ENCODE measurements at regions not wholly inside any gene's neighbourhood (a gene's known extent, or its start where the extent isn't known, plus 50 kb on each side); places are given as distances from the start of the nearest gene placed in this dataset.
"Not testable (repeated sequence)": the region's sequence is repeated elsewhere in the genome, so short reads cannot be mapped to it uniquely, and the experiment has no call there.

- Histone ChIP-seq H3K27me3 (ENCODE audit: control insufficient read depth in 2 of 2, insufficient read depth in 1 of 2, low read length in 1 of 2) (no peaks in the 10 kb centered on the region), H3K9me3 (ENCODE audit: control insufficient read depth in 2 of 2, insufficient read depth in 1 of 2, low read length in 1 of 2) (no peaks in the 10 kb centered on the region), H3K27ac (ENCODE audit: low read depth in 1 of 2, low read length in 1 of 2) (no peak overlapping the region), H3K36me3 (ENCODE audit: control insufficient read depth in 2 of 2, insufficient read depth in 2 of 2, low read length in 1 of 2) (no peaks in the 10 kb centered on the region), H3K4me1 (ENCODE audit: control insufficient read depth in 2 of 2, insufficient read depth in 2 of 2, low read length in 2 of 2) (no peaks in the 10 kb centered on the region), H3K4me3 (ENCODE audit: low read length in 2 of 2) (no peak overlapping the region)
- no peak for DNase-seq (ENCODE audit: low read depth in 6 of 9, low spot score in 9 of 9)
These were observed 1897.6 kb upstream of the FLRT2 start for GRCh38 chr14:83632375-83632774.

- Histone ChIP-seq H3K9me3 (ENCODE audit: control insufficient read depth in 2 of 2, insufficient read depth in 1 of 2, low read length in 1 of 2) (no peaks in the 10 kb centered on the region), H3K27ac (ENCODE audit: low read depth in 1 of 2, low read length in 1 of 2) (no peak overlapping the region), H3K4me1 (ENCODE audit: control insufficient read depth in 2 of 2, insufficient read depth in 2 of 2, low read length in 2 of 2) (no peaks in the 10 kb centered on the region), H3K36me3 (ENCODE audit: control insufficient read depth in 2 of 2, insufficient read depth in 2 of 2, low read length in 1 of 2) (no peaks in the 10 kb centered on the region), H3K4me3 (ENCODE audit: low read length in 2 of 2) (no peak overlapping the region), H3K27me3 (ENCODE audit: control insufficient read depth in 2 of 2, insufficient read depth in 1 of 2, low read length in 1 of 2) (no peaks in the 10 kb centered on the region)
- DNase-seq (ENCODE audit: low read depth in 6 of 9, low spot score in 9 of 9) = no peak
- WGBS = 92% methylated on average over 18 of the region's 18 CpGs
These were observed 1891.0 kb upstream of the FLRT2 start for GRCh38 chr14:83638748-83639504.

GRCh38 chr14:83639505-83639875, 1890.5 kb upstream of the FLRT2 start:
- 97% methylated on average over 18 of the region's 18 CpGs for WGBS
- H3K4me3 ChIP-seq (ENCODE audit: low read length in 2 of 2); H3K27me3 ChIP-seq (ENCODE audit: control insufficient read depth in 2 of 2, insufficient read depth in 1 of 2, low read length in 1 of 2); H3K27ac ChIP-seq (ENCODE audit: low read depth in 1 of 2, low read length in 1 of 2); H3K36me3 ChIP-seq (ENCODE audit: control insufficient read depth in 2 of 2, insufficient read depth in 2 of 2, low read length in 1 of 2); H3K9me3 ChIP-seq (ENCODE audit: control insufficient read depth in 2 of 2, insufficient read depth in 1 of 2, low read length in 1 of 2); DNase-seq (ENCODE audit: low read depth in 6 of 9, low spot score in 9 of 9); H3K4me1 ChIP-seq (ENCODE audit: control insufficient read depth in 2 of 2, insufficient read depth in 2 of 2, low read length in 2 of 2): not testable (repeated sequence)

GRCh38 chr14:83646228-83646627, 1883.7 kb upstream of the FLRT2 start:
- Histone ChIP-seq H3K4me1 (ENCODE audit: control insufficient read depth in 2 of 2, insufficient read depth in 2 of 2, low read length in 2 of 2) (no peaks in the 10 kb centered on the region), H3K27ac (ENCODE audit: low read depth in 1 of 2, low read length in 1 of 2) (no peak overlapping the region), H3K27me3 (ENCODE audit: control insufficient read depth in 2 of 2, insufficient read depth in 1 of 2, low read length in 1 of 2) (no peaks in the 10 kb centered on the region), H3K36me3 (ENCODE audit: control insufficient read depth in 2 of 2, insufficient read depth in 2 of 2, low read length in 1 of 2) (no peaks in the 10 kb centered on the region), H3K9me3 (ENCODE audit: control insufficient read depth in 2 of 2, insufficient read depth in 1 of 2, low read length in 1 of 2) (no peaks in the 10 kb centered on the region), H3K4me3 (ENCODE audit: low read length in 2 of 2) (no peak overlapping the region)
- WGBS = 95% methylated on average over 1 of the region's 1 CpG
- no peak for DNase-seq (ENCODE audit: low read depth in 6 of 9, low spot score in 9 of 9)

- no peaks in the 10 kb centered on the region for H3K36me3 ChIP-seq (ENCODE audit: control insufficient read depth in 2 of 2, insufficient read depth in 2 of 2, low read length in 1 of 2)
- 88% methylated on average over 1 of the region's 1 CpG for WGBS
- no peak overlapping the region for H3K27ac ChIP-seq (ENCODE audit: low read depth in 1 of 2, low read length in 1 of 2)
- H3K4me1 ChIP-seq (ENCODE audit: control insufficient read depth in 2 of 2, insufficient read depth in 2 of 2, low read length in 2 of 2) = no peaks in the 10 kb centered on the region
- H3K4me3 ChIP-seq (ENCODE audit: low read length in 2 of 2) = no peak overlapping the region
- no peak for DNase-seq (ENCODE audit: low read depth in 6 of 9, low spot score in 9 of 9)
- H3K9me3 ChIP-seq (ENCODE audit: control insufficient read depth in 2 of 2, insufficient read depth in 1 of 2, low read length in 1 of 2) = no peaks in the 10 kb centered on the region
- no peaks in the 10 kb centered on the region for H3K27me3 ChIP-seq (ENCODE audit: control insufficient read depth in 2 of 2, insufficient read depth in 1 of 2, low read length in 1 of 2)
These were observed 1869.3 kb upstream of the FLRT2 start for GRCh38 chr14:83660597-83660996.

GRCh38 chr14:83664389-83664788, 1865.6 kb upstream of the FLRT2 start:
- no peaks in the 10 kb centered on the region for H3K27me3 ChIP-seq (ENCODE audit: control insufficient read depth in 2 of 2, insufficient read depth in 1 of 2, low read length in 1 of 2)
- H3K9me3 ChIP-seq (ENCODE audit: control insufficient read depth in 2 of 2, insufficient read depth in 1 of 2, low read length in 1 of 2) = no peaks in the 10 kb centered on the region
- H3K36me3 ChIP-seq (ENCODE audit: control insufficient read depth in 2 of 2, insufficient read depth in 2 of 2, low read length in 1 of 2) = no peaks in the 10 kb centered on the region
- H3K4me1 ChIP-seq (ENCODE audit: control insufficient read depth in 2 of 2, insufficient read depth in 2 of 2, low read length in 2 of 2) = no peaks in the 10 kb centered on the region
- H3K27ac ChIP-seq (ENCODE audit: low read depth in 1 of 2, low read length in 1 of 2) = no peak overlapping the region
- DNase-seq (ENCODE audit: low read depth in 6 of 9, low spot score in 9 of 9) = no peak
- H3K4me3 ChIP-seq (ENCODE audit: low read length in 2 of 2) = no peak overlapping the region

- no peaks in the 10 kb centered on the region for H3K4me1 ChIP-seq (ENCODE audit: control insufficient read depth in 2 of 2, insufficient read depth in 2 of 2, low read length in 2 of 2)
- 97% methylated on average over 1 of the region's 1 CpG for WGBS
- no peaks in the 10 kb centered on the region for H3K27me3 ChIP-seq (ENCODE audit: control insufficient read depth in 2 of 2, insufficient read depth in 1 of 2, low read length in 1 of 2)
- no peaks in the 10 kb centered on the region for H3K36me3 ChIP-seq (ENCODE audit: control insufficient read depth in 2 of 2, insufficient read depth in 2 of 2, low read length in 1 of 2)
- DNase-seq (ENCODE audit: low read depth in 6 of 9, low spot score in 9 of 9) = no peak
- H3K4me3 ChIP-seq (ENCODE audit: low read length in 2 of 2) = no peak overlapping the region
- H3K9me3 ChIP-seq (ENCODE audit: control insufficient read depth in 2 of 2, insufficient read depth in 1 of 2, low read length in 1 of 2) = no peaks in the 10 kb centered on the region
- H3K27ac ChIP-seq (ENCODE audit: low read depth in 1 of 2, low read length in 1 of 2) = no peak overlapping the region
These were observed 1840.7 kb upstream of the FLRT2 start for GRCh38 chr14:83689265-83689664.

GRCh38 chr14:83697099-83697498, 1832.8 kb upstream of the FLRT2 start:
- H3K36me3 ChIP-seq (ENCODE audit: control insufficient read depth in 2 of 2, insufficient read depth in 2 of 2, low read length in 1 of 2) = no peaks in the 10 kb centered on the region

GRCh38 chr14:83702619-83703018, 1827.3 kb upstream of the FLRT2 start:
- DNase-seq (ENCODE audit: low read depth in 6 of 9, low spot score in 9 of 9) = no peak
- WGBS = 95% methylated on average over 1 of the region's 1 CpG
- Histone ChIP-seq H3K27ac (ENCODE audit: low read depth in 1 of 2, low read length in 1 of 2) (no peak overlapping the region), H3K4me3 (ENCODE audit: low read length in 2 of 2) (no peak overlapping the region), H3K27me3 (ENCODE audit: control insufficient read depth in 2 of 2, insufficient read depth in 1 of 2, low read length in 1 of 2) (no peaks in the 10 kb centered on the region), H3K9me3 (ENCODE audit: control insufficient read depth in 2 of 2, insufficient read depth in 1 of 2, low read length in 1 of 2) (no peaks in the 10 kb centered on the region), H3K36me3 (ENCODE audit: control insufficient read depth in 2 of 2, insufficient read depth in 2 of 2, low read length in 1 of 2) (no peaks in the 10 kb centered on the region), H3K4me1 (ENCODE audit: control insufficient read depth in 2 of 2, insufficient read depth in 2 of 2, low read length in 2 of 2) (no peaks in the 10 kb centered on the region)

More at GRCh38 chr14:83697099-83697498, 1832.8 kb upstream of the FLRT2 start:
- no peak for DNase-seq (ENCODE audit: low read depth in 6 of 9, low spot score in 9 of 9)
- Histone ChIP-seq H3K4me1 (ENCODE audit: control insufficient read depth in 2 of 2, insufficient read depth in 2 of 2, low read length in 2 of 2) (no peaks in the 10 kb centered on the region), H3K4me3 (ENCODE audit: low read length in 2 of 2) (no peak overlapping the region), H3K27ac (ENCODE audit: low read depth in 1 of 2, low read length in 1 of 2) (no peak overlapping the region), H3K27me3 (ENCODE audit: control insufficient read depth in 2 of 2, insufficient read depth in 1 of 2, low read length in 1 of 2) (no peaks in the 10 kb centered on the region), H3K9me3 (ENCODE audit: control insufficient read depth in 2 of 2, insufficient read depth in 1 of 2, low read length in 1 of 2) (no peaks in the 10 kb centered on the region)

All from thymus (tissue), 11 donors.